SU-DHL-6 (cell line): ENCODE measurements at regions not wholly inside any gene's neighbourhood (a gene's known extent, or its start where the extent isn't known, plus 50 kb on each side); places are given as distances from the start of the nearest gene placed in this dataset.
"Not testable (repeated sequence)": the region's sequence is repeated elsewhere in the genome, so short reads cannot be mapped to it uniquely, and the experiment has no call there.

Source experiments
- CTCF ChIP-seq: fragments of 200-600 bp; sonication (generic); IDR thresholded peaks from one replicate; pipeline ENCODE4 v1.5.1; 2017; ENCODE audit warnings: antibody characterized with exemption, mild to moderate bottlenecking, low read length, moderate library complexity; ENCODE audit not compliant: insufficient read depth, poor library complexity, severe bottlenecking
- EZH2phosphoT487 ChIP-seq: fragments of 200-600 bp; sonication (generic), shearing (Covaris generic); conservative IDR thresholded peaks from 2 replicates; pipeline ENCODE4 v1.6.1; 2018; ENCODE audit warnings: mild to moderate bottlenecking, antibody characterized with exemption, low read length, moderate library complexity, mixed read lengths

GRCh38 chr10:62704121-62704520 is 100.4 kb upstream of the ADO start:
- not testable (repeated sequence) for TF ChIP-seq CTCF, EZH2phosphoT487
